EL (cell line): ENCODE measurements at regions not wholly inside any gene's neighbourhood (a gene's known extent, or its start where the extent isn't known, plus 50 kb on each side); places are given as distances from the start of the nearest gene placed in this dataset.

Experiments used
- DNase-seq: peaks from one replicate; pipeline ENCODE4 v3.0.0-alpha.2; 2016

- DNase-seq, result peak; percentile 80
These were observed 150.8 kb upstream of the DIPK2B start for GRCh38 chrX:45351478-45351877.

DNA sequence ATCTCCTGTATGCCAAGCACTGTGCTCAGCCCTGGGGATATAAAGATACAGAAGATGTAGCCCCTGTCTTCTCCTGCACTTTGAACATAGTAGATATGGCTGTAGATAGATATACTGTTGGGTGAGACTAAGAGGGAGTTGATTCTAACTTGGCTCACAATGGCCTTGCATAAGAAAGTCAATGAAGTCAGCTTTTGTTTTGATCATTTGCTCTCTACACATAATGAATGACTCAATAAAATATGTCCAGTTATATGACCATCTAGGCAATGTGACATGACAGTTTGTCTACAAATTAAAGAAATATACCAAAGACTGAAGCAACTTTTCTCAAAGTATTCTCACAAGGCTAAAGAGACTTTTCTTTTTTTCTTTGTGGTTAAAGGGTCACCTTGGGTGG lies 147.6 kb upstream of the DIPK2B start:
- no peak for DNase-seq

GRCh38 chrX:45347877-45348276 lies 147.2 kb upstream of the DIPK2B start:
- peak; percentile 26 for DNase-seq

- DNase-seq, result peak; percentile 74
These were observed 143.9 kb upstream of the DIPK2B start for GRCh38 chrX:45344594-45344993.

GRCh38 chrX:45329217-45329616 lies 128.5 kb upstream of the DIPK2B start:
- DNase-seq, result peak; percentile 20

DNA sequence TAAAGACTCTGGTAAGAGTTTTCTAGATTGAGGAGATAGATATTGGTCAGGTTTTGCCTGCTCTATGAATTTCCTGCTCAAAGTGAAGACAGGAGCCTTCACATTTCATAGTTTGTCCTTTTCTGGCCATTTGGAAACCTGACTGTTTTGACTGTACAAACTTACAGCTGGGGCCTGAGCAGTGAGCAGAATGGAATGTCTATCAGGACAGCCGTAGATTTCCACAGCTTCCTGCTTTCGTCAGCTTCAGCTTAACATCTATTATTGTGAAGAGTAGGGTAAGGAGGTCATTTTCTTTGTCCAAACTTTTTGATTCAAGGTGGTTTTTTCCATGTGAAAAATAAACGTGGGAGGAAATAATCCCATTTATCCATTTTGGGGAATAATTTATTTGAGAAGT lies 124.3 kb upstream of the DIPK2B start:
- DNase-seq, result no peak

DNA sequence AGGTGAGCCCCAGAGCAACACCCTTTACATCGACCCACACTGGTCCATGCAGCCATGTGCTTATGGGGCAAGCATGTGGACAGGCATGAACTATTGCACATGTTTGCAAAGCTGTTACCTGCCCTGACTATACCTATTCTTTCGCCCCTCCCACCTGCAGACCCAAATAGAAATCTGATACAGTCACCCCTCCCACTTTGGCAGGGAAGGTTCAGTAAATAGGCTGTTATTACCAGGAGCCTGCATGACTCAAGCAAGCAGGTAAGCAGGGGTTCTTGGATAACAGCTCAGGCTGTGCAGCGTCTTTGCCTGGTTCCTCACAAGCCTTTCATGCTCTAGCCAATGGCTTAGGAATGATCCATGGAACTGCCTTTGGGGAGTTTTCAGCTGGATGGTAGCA lies 122.7 kb upstream of the DIPK2B start:
- DNase-seq, result no peak

DNA sequence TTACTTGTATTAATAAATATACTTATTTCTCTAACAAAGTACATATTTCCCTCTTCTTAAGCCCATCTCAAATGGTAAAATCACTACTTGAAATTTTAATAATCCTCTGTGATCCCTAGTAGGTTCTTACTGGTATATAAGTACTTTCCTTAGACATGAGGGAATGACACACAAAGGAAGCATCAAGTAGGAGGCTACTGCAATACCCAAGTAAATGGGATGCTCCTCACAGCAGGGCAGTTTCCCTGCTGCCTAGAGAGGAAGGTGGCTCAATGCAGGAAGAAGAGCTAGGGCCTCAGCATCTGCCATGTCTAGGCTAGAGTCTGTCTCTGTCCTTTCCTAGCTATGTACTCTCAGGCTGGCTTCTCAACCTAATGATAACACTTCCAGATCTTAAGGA lies 122.1 kb upstream of the DIPK2B start:
- peak; percentile 43 for DNase-seq

DNA sequence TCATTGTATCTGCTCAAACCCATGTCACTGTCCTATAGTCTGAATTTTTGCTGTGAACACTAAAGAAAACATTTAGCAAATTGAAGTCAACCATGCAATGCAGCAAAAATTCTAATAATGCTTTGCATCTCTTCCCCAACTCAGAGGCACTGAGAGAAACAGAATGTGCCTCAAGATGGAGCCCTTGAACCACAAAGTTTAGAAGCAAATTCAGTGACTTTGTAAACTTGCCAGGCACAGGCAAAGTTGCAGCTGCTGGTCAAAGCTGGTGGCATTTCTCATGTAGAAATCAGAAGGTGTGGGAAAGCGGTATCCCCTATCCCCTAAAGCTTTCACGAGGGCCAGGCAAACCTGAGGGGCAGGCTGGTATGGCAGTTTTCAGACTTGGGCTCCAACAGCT lies 121.7 kb upstream of the DIPK2B start:
- DNase-seq, result peak; percentile 82

GRCh38 chrX:45320191-45320590 lies 119.5 kb upstream of the DIPK2B start:
- DNase-seq, result no peak

DNA sequence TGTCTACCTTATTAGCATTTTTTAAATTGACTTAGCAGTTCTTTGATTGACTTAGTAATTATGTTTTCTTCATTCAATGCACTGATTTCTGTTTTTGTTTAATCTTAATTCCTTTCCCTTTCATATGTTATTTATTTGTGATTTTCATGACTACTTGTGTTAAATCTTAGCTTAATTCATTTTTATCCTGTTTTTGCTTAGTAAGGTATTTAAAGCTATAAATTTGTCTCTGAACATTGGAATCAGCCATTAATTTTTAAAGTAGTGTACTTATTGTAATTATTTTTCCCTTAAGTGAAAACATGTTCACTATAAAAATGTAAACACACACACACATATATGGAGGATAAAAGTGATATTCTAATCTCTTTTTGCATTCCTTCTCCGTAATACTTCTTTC lies 109.1 kb upstream of the DIPK2B start:
- no peak for DNase-seq

DNA sequence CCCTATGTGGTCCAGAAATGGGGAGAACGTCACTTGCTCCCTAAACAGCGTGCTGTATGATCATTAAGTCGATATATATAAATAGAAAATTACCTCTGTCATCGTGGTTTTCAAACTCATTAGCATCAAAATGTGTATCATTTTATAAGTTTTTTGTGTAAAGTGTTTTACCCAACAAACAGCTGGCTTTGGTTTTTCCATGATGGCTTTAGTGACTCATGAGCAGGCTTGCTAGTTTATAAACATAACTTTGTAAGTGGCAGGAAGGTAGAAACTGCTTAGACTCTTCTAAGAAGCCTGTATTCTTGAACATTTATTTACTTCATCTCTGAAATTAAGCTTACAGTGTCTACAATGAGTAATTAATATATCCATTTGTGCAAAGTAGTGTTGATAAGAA lies 108.4 kb upstream of the DIPK2B start:
- no peak for DNase-seq

DNA sequence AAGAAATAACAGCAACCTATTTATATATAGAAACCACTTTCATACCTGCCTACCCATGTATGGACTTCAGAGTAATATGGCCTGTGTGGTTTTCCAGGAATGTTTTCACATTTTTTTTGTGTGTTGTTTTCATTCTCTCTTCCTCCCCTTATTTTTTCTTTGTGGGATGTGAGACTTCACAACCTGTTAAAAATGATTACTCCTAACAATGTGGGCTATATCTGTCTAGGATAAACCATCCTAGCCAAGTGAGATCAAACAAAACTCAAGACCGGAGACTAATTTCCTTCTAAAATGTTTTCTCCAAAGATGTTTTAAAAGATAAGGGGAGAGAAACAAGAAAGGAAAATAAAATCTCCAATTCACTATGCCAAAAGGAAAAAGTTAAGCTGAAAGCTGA lies 106.1 kb upstream of the DIPK2B start:
- DNase-seq, result no peak

GRCh38 chrX:45300638-45301037 lies 100.0 kb upstream of the DIPK2B start:
- no peak for DNase-seq

- DNase-seq, result peak; percentile 79
These were observed 94.7 kb upstream of the DIPK2B start for GRCh38 chrX:45295259-45295986.

DNA sequence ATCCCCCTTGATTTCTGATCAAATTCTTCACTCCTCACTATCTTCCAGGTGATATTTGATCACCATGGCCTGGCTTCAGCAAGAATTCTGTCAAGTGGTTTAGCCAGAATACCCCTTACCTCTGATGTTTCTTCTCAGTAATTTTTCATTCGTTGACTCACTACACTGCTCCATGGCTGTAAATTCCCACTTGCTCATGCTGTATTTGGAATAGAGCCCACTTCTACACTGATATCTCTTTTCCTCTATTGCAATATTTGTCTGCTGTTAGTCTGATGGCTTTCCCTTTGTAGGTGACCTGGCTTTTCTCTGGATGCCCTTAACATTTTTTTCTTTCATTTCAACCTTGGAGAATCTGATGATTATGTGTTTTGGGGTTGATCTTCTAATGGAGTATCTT lies 73.9 kb upstream of the DIPK2B start:
- DNase-seq, result peak; percentile 19

GRCh38 chrX:45267007-45267406 lies 66.3 kb upstream of the DIPK2B start:
- DNase-seq, result no peak

GRCh38 chrX:45266456-45266855 lies 65.8 kb upstream of the DIPK2B start:
- peak; percentile 2 for DNase-seq

- DNase-seq, result no peak
These were observed 64.2 kb upstream of the DIPK2B start for GRCh38 chrX:45264865-45265264.

GRCh38 chrX:45261471-45261870 lies 60.8 kb upstream of the DIPK2B start:
- no peak for DNase-seq

- DNase-seq, result no peak
These were observed 60.3 kb upstream of the DIPK2B start for GRCh38 chrX:45261005-45261404.

DNA sequence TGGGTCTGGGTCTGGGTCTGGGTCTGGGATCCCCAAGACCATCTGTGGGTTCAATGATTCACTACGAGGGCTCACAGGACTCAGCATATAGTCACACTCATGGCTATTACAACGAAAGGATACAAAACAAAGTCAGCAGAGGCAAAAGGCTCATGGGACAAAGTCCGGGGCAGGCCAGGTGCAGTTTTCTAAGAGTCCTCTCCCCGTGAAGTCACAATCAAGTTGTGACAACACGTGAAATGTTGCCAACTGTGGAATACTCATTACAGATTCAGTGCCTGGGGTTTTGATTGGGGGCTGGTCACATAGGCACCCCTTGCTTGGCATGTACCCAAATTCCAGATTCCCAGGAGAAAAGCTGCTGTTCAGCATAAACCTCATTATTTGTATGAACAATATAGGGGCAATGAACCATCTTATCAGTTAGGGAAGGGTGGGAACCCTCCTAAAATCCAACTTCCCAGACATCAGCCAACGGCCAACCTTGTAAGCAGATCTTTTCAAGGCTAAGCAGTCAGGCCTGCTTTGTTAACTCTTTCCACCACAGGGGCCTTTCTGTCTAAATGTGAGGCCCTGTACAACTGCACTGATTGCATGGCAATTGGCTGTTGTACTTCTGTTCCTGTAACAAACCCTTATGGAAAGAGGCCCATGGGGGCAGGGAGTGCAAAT lies 58.2 kb upstream of the DIPK2B start:
- no peak for DNase-seq
